Endodermal cell (in vitro differentiated cells): ENCODE measurements at regions not wholly inside any gene's neighbourhood (a gene's known extent, or its start where the extent isn't known, plus 50 kb on each side); places are given as distances from the start of the nearest gene placed in this dataset.

Experiments used
- DNase-seq: peaks from one replicate; pipeline ENCODE4 v3.0.0-alpha.2; 2017
- H3K27ac ChIP-seq: 2 replicates; pipeline ENCODE4 v1.5.1; 2013; ENCODE audit warnings: mild to moderate bottlenecking, low read depth, low read length, moderate library complexity
- H3K27me3 ChIP-seq: 2 replicates; pipeline ENCODE4 v1.6.1; 2013; ENCODE audit warnings: mild to moderate bottlenecking, low read length, moderate library complexity; ENCODE audit not compliant: insufficient read depth, control insufficient read depth, poor library complexity, severe bottlenecking
- H3K36me3 ChIP-seq: 2 replicates; pipeline ENCODE4 v1.7.0; 2013; ENCODE audit warnings: mild to moderate bottlenecking, low read length, moderate library complexity; ENCODE audit not compliant: control insufficient read depth, insufficient read depth
- H3K4me1 ChIP-seq: one replicate; pipeline ENCODE4 v1.7.0; 2013; ENCODE audit warnings: low read length; ENCODE audit not compliant: control insufficient read depth, insufficient read depth
- H3K4me3 ChIP-seq: 2 replicates; pipeline ENCODE4 v1.5.1; 2013; ENCODE audit warnings: mild to moderate bottlenecking, low read length, moderate library complexity
- H3K9ac ChIP-seq: 2 replicates; pipeline ENCODE4 v1.6.1; 2013; ENCODE audit warnings: mild to moderate bottlenecking, low read length, moderate library complexity; ENCODE audit not compliant: poor library complexity, severe bottlenecking; ENCODE audit errors: extremely low read depth
- H3K9me3 ChIP-seq: 2 replicates; pipeline ENCODE4 v1.6.1; 2013; ENCODE audit warnings: mild to moderate bottlenecking, low read length, moderate library complexity; ENCODE audit not compliant: control insufficient read depth
- H3K27ac Mint-ChIP-seq: 2 replicates; pipeline ENCODE4 v1.8.0; 2020; ENCODE audit warnings: mixed read lengths
- H3K27me3 Mint-ChIP-seq: 2 replicates; pipeline ENCODE4 v1.8.0; 2021; ENCODE audit warnings: mild to moderate bottlenecking, mixed read lengths; ENCODE audit not compliant: insufficient read depth
- H3K36me3 Mint-ChIP-seq: 2 replicates; pipeline ENCODE4 v1.8.0; 2020; ENCODE audit warnings: low read depth, mixed read lengths
- H3K4me1 Mint-ChIP-seq: 2 replicates; pipeline ENCODE4 v1.8.0; 2020; ENCODE audit warnings: mixed read lengths
- H3K4me3 Mint-ChIP-seq: 2 replicates; pipeline ENCODE4 v1.8.0; 2020; ENCODE audit warnings: mild to moderate bottlenecking, moderate library complexity, mixed read lengths
- H3K9me3 Mint-ChIP-seq: 2 replicates; pipeline ENCODE4 v1.8.0; 2020; ENCODE audit warnings: mild to moderate bottlenecking, mixed read lengths
- CTCF ChIP-seq: fragments of 200-600 bp; sonication (generic); conservative IDR thresholded peaks from 2 replicates; pipeline ENCODE4 v1.5.0; 2021; ENCODE audit warnings: antibody characterized with exemption, mild to moderate bottlenecking
- WGBS, 2 experiments: methylation state at CpG; one replicate each; pipeline versions ENCODE4 v1.1.5 to v1.1.7; 2013; ENCODE audit warnings: missing lambda C conversion rate in 2 of 2, mixed read lengths in 1 of 2; ENCODE audit not compliant: insufficient coverage in 1 of 2, insufficient read length in 1 of 2; 5-methylcytosine and 5-hydroxymethylcytosine counted together

- DNase-seq, result peak; percentile 85
- Histone ChIP-seq H3K4me1 (no peaks in the 10 kb centered on the region), H3K4me3 (no peak overlapping the region), H3K36me3 (no peaks in the 10 kb centered on the region), H3K27me3 (no peaks in the 10 kb centered on the region), H3K9ac (no peak overlapping the region), H3K9me3 (no peaks in the 10 kb centered on the region), H3K27ac (no peak overlapping the region)
- Mint-ChIP-seq H3K36me3 (no peaks in the 10 kb centered on the region), H3K9me3 (no peaks in the 10 kb centered on the region), H3K27ac (no peak overlapping the region), H3K4me1 (peaks cover 12% of the 10 kb centered on the region), H3K4me3 (no peak overlapping the region), H3K27me3 (no peaks in the 10 kb centered on the region)
- TF ChIP-seq CTCF, result peak; percentile 89
- 89% methylated on average over 2 of the region's 2 CpGs; no CpG with 5 or more reads in 1 of the 2 experiments for WGBS, 2 experiments
Measured at GRCh38 chr4:67087897-67088296, 457.4 kb downstream of the CENPC start.

- WGBS, 2 experiments, result 95 to 100% methylated on average over 1 to 2 of the region's 2 CpGs
- Histone ChIP-seq H3K36me3 (no peaks in the 10 kb centered on the region), H3K27me3 (no peaks in the 10 kb centered on the region), H3K9ac (no peak overlapping the region), H3K4me3 (no peak overlapping the region), H3K27ac (peak overlapping the region; percentile 71), H3K9me3 (no peaks in the 10 kb centered on the region), H3K4me1 (no peaks in the 10 kb centered on the region)
- peaks cover 10% of the 10 kb centered on the region for H3K4me1 Mint-ChIP-seq
- H3K4me3 Mint-ChIP-seq, result no peak overlapping the region
- H3K27me3 Mint-ChIP-seq, result no peaks in the 10 kb centered on the region
- H3K36me3 Mint-ChIP-seq, result no peaks in the 10 kb centered on the region
- no peak for DNase-seq
- no peak overlapping the region for H3K27ac Mint-ChIP-seq
- TF ChIP-seq CTCF, result no peak
- no peaks in the 10 kb centered on the region for H3K9me3 Mint-ChIP-seq
Measured at GRCh38 chr4:67084783-67085182, 460.5 kb downstream of the CENPC start.

- H3K9me3 ChIP-seq, result no peaks in the 10 kb centered on the region
- H3K4me3 Mint-ChIP-seq, result no peak overlapping the region
- no peaks in the 10 kb centered on the region for H3K9me3 Mint-ChIP-seq
- no peaks in the 10 kb centered on the region for H3K27me3 ChIP-seq
- H3K36me3 ChIP-seq, result no peaks in the 10 kb centered on the region
- no peak overlapping the region for H3K9ac ChIP-seq
- peaks cover 12% of the 10 kb centered on the region for H3K4me1 Mint-ChIP-seq
- H3K4me3 ChIP-seq, result no peak overlapping the region
- 56 to 84% methylated on average over 3 to 4 of the region's 5 CpGs for WGBS, 2 experiments
- peak overlapping the region; percentile 15 for H3K27ac ChIP-seq
- TF ChIP-seq CTCF, result no peak
- no peaks in the 10 kb centered on the region for H3K4me1 ChIP-seq
- H3K27ac Mint-ChIP-seq, result no peak overlapping the region
- DNase-seq, result no peak
- H3K27me3 Mint-ChIP-seq, result no peaks in the 10 kb centered on the region
- H3K36me3 Mint-ChIP-seq, result no peaks in the 10 kb centered on the region
Measured at GRCh38 chr4:67083496-67083895, 461.8 kb downstream of the CENPC start.
